HG03108 (cell line): ENCODE measurements at regions not wholly inside any gene's neighbourhood (a gene's known extent, or its start where the extent isn't known, plus 50 kb on each side); places are given as distances from the start of the nearest gene placed in this dataset.

Source experiments
- ATAC-seq: cut with Tn5 transposase; IDR thresholded peaks from one replicate; pipeline ENCODE4 v1.9.1; 2021; ENCODE audit warnings: moderate library complexity; ENCODE audit not compliant: unreplicated experiment

- no peak for ATAC-seq
Observed at GRCh38 chr3:159904911-159905310, 83.7 kb upstream of the IL12A start.

- ATAC-seq: no peak
Observed at GRCh38 chr3:159907828-159908227, 80.8 kb upstream of the IL12A start.

GRCh38 chr3:159910991-159911663, 77.5 kb upstream of the IL12A start:
- ATAC-seq: peak; percentile 90

- ATAC-seq: no peak
Observed at GRCh38 chr3:159911664-159912037, 77.0 kb upstream of the IL12A start.

- no peak for ATAC-seq
Observed at GRCh38 chr3:159913712-159914414, 74.8 kb upstream of the IL12A start.

- no peak for ATAC-seq
Observed at GRCh38 chr3:159914426-159914825, 74.2 kb upstream of the IL12A start.

GRCh38 chr3:159916052-159916451, 72.6 kb upstream of the IL12A start:
- ATAC-seq: no peak

GRCh38 chr3:159917141-159917540, 71.5 kb upstream of the IL12A start:
- ATAC-seq: no peak

- ATAC-seq: peak; percentile 66
Observed at GRCh38 chr3:159919873-159920272, 68.8 kb upstream of the IL12A start.

- no peak for ATAC-seq
Observed at GRCh38 chr3:159922193-159922840, 66.3 kb upstream of the IL12A start.

- peak; percentile 93 for ATAC-seq
Observed at GRCh38 chr3:159922861-159923312, 65.7 kb upstream of the IL12A start.

GRCh38 chr3:159923336-159923735, 65.3 kb upstream of the IL12A start:
- ATAC-seq: no peak

GRCh38 chr3:159923956-159924355, 64.7 kb upstream of the IL12A start:
- ATAC-seq: no peak

GRCh38 chr3:159924411-159924810, 64.2 kb upstream of the IL12A start:
- no peak for ATAC-seq

- ATAC-seq: no peak
Observed at GRCh38 chr3:159925248-159925647, 63.4 kb upstream of the IL12A start.

- ATAC-seq: no peak
Observed at GRCh38 chr3:159926573-159926972, 62.1 kb upstream of the IL12A start.

- no peak for ATAC-seq
Observed at GRCh38 chr3:159928071-159928491, 60.6 kb upstream of the IL12A start.

GRCh38 chr3:159928666-159929065, 60.0 kb upstream of the IL12A start:
- no peak for ATAC-seq

GRCh38 chr3:159929171-159930141, 59.2 kb upstream of the IL12A start:
- ATAC-seq: peak; percentile 64

- ATAC-seq: no peak
Observed at GRCh38 chr3:159934216-159934615, 54.4 kb upstream of the IL12A start.

- ATAC-seq: no peak
Observed at GRCh38 chr3:159936541-159936940, 52.1 kb upstream of the IL12A start.
